Epithelial cell of esophagus (primary cell): ENCODE measurements at regions not wholly inside any gene's neighbourhood (a gene's known extent, or its start where the extent isn't known, plus 50 kb on each side); places are given as distances from the start of the nearest gene placed in this dataset.

Experiments used
- DNase-seq: peaks from one replicate; pipeline ENCODE4 v3.0.0; 2010; ENCODE audit warnings: low read depth
- H3K4me3 ChIP-seq: 2 replicates; pipeline ENCODE4 v1.5.1; 2011; ENCODE audit warnings: mild to moderate bottlenecking, low read length, control low read depth
- TF ChIP-seq, protein P1 (sequence below): IDR thresholded peaks from 2 replicates; pipeline ENCODE4 v1.5.1; 2011; ENCODE audit warnings: low read depth, mild to moderate bottlenecking, low read length, control low read depth, inconsistent platforms; ENCODE audit not compliant: insufficient read depth; ENCODE audit errors: missing control alignments

DNA sequence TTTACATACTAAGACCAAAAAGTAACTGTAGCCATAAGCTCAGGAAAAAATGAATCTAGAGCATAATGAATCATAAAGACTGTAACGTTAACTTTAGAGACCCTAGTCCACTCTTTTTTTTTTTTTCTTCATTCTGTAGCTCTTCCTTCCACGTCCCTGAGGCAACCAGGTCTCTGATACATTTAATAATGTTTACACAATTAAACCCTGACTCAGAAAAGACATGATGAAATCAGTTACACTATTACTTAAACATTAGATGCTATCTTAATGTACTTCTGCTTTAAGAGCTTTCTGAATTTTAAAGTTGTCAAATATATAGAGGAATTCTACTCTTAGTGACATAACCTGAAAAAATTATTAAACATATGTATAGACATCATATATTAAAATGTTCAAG is 1121.5 kb upstream of the DDX18 start:
- H3K4me3 ChIP-seq = no peak overlapping the region
- TF ChIP-seq, protein P1, sequence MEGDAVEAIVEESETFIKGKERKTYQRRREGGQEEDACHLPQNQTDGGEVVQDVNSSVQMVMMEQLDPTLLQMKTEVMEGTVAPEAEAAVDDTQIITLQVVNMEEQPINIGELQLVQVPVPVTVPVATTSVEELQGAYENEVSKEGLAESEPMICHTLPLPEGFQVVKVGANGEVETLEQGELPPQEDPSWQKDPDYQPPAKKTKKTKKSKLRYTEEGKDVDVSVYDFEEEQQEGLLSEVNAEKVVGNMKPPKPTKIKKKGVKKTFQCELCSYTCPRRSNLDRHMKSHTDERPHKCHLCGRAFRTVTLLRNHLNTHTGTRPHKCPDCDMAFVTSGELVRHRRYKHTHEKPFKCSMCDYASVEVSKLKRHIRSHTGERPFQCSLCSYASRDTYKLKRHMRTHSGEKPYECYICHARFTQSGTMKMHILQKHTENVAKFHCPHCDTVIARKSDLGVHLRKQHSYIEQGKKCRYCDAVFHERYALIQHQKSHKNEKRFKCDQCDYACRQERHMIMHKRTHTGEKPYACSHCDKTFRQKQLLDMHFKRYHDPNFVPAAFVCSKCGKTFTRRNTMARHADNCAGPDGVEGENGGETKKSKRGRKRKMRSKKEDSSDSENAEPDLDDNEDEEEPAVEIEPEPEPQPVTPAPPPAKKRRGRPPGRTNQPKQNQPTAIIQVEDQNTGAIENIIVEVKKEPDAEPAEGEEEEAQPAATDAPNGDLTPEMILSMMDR = no peak
- DNase-seq = peak; percentile 18

DNA sequence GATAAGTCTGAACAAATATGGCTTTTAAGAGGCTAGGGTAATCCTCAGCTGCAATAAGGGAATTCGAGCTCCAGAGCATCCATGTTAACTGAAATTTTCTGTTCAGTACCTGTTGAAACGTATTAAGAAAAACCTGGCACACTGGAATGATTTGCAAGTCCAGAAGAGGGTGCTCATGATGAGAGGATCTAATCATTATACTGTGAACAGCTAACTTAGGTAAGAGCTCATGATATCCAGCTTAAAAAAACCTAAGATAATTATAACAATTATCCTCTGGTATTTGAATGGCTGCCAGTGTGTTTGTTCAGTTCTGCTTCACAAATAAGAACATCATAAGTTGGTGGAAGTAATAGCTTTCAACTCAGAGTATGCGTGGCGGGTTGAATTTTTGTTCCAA is 1118.3 kb upstream of the DDX18 start:
- TF ChIP-seq, protein P1 = peak; percentile 24
- DNase-seq = peak; percentile 37
- no peak overlapping the region for H3K4me3 ChIP-seq

DNA sequence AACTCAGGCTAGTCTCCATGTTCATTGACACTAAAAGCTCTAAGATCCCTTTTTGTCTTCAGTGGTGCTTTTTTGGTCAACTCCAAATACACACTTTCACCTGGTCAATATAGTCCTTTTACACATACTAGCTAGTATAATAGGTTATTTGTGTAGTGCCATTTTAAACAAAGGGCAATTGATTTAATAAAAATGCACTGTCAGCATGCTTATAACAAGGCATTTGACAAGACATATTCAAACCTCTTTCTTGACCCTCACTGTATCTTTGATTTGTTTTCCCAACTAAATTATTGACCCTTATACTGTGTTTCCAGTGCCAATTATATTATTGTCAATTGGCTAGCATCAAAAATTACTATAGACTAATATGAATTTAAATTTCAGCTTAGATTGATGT is 1117.6 kb upstream of the DDX18 start:
- TF ChIP-seq, protein P1 = no peak
- H3K4me3 ChIP-seq = no peak overlapping the region
- DNase-seq = no peak

DNA sequence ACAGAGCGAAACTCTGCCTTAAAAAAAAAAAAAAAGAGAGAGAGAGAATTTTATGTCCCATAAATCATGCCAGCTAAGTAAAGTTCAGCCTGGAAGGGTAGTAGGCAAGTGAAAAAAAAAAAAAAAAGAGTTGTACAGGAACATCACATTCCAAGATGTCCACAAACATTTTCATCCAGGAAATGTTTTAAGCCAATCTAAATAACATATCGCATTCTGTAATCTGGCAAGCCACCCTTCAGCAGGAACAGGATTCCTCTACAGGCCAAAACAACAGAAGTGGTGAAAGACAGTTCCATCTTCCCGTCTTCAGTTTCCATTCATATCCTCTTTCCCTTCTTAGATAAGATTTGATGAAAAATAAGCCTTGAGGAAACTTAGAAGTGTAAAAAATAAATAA is 1108.1 kb upstream of the DDX18 start:
- TF ChIP-seq, protein P1 = no peak
- DNase-seq = no peak
- H3K4me3 ChIP-seq = no peak overlapping the region

DNA sequence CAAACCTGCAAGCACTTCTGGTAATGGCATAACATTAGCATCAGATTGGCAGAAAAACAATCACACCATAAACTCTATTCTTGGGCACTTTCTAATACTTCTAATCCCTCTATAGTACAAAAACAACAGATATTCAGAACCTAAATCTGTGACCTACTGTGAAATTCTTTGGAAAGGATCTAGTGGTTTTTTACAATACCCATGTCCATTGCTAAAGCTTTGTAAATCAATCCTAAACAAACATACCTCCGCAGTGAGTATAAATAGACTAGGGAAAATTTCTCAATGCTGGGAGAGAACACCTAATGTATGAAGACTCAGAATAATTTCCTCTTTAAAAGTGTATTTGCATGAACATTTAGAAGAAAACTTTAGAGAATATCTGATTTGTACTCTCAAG is 1098.5 kb upstream of the DDX18 start:
- H3K4me3 ChIP-seq = no peak overlapping the region
- TF ChIP-seq, protein P1 = no peak
- DNase-seq = peak; percentile 26

DNA sequence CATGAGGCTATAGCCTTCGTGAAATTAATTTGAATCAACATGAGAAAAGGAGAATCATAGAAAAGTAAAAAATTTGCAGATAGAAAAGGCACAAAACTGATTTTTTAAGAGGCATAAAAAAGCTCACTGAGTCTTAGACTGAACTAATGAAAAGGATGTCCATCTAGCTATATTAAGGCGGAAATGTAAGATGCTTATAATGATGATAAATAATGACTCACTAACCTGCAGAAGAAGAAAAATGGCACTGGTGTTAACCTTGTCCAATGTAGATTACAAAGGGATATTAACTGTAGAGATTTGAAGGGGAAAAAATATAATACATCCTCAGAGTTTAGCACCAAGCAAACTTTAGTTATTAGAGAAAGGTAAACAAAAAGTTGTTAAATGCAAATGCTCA is 1098.0 kb upstream of the DDX18 start:
- TF ChIP-seq, protein P1 = no peak
- H3K4me3 ChIP-seq = no peak overlapping the region
- peak; percentile 26 for DNase-seq

DNA sequence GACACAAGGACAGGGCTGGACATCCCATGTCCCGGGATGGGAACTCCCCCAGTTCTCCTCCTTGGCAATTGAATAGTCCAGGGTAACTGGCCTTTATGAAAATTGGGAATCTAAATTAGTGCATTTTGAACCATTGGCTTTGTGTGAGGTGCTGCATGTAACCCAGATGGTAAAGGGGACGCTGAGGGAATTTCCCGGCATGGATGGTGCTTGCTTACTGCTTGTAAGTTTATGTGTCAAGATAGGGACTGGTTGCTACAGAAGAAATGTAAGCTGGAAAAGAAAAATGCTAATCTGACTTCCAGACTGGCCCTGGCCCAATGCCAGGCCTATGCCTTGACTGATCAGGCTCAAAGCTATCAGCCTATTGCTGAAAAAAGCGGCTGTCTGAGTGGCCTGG is 1096.7 kb upstream of the DDX18 start:
- TF ChIP-seq, protein P1 = no peak
- H3K4me3 ChIP-seq = no peak overlapping the region
- DNase-seq = no peak
